Kidney epithelial cell (primary cell): ENCODE measurements at regions not wholly inside any gene's neighbourhood (a gene's known extent, or its start where the extent isn't known, plus 50 kb on each side); places are given as distances from the start of the nearest gene placed in this dataset.

ENCODE experiments used
- DNase-seq: peaks from one replicate; pipeline ENCODE4 v3.0.0-alpha.2; 2010; ENCODE audit warnings: low read depth
- H3K27me3 ChIP-seq: 2 replicates; pipeline ENCODE4 v1.6.0; 2011; ENCODE audit warnings: low read length; ENCODE audit not compliant: control insufficient read depth, insufficient read depth
- H3K36me3 ChIP-seq: 2 replicates; pipeline ENCODE4 v1.5.1; 2011; ENCODE audit warnings: low read length; ENCODE audit not compliant: control insufficient read depth, insufficient read depth
- H3K4me3 ChIP-seq: 2 replicates; pipeline ENCODE4 v1.5.1; 2011; ENCODE audit warnings: low read depth, mild to moderate bottlenecking, control low read depth, low read length
- TF ChIP-seq, protein P1 (sequence below): IDR thresholded peaks from 2 replicates; pipeline ENCODE4 v1.5.1; 2011; ENCODE audit warnings: mild to moderate bottlenecking, moderate library complexity, low read length, control low read depth, inconsistent platforms; ENCODE audit not compliant: insufficient read depth, poor library complexity, severe bottlenecking

DNA sequence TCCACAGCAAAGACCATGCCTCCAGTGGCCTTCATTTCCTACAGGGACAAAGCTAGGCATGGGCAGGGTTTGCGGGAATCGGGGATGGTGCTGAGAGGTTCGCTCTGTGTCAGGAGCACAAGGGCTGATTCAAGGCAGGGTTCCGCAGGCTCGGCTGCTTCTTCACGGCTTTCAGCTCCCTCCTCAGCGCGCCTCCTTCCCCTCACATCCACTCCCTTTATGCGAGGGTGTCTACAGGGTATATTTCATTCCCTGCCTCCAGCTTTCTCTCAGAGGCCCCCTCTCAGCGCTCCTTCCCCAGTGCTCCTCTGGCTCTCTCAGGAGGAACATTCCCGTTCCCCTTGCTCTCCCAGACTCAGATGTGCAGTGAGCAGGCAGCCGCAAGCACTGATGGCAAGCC lies 78.7 kb upstream of the ASB18 start:
- DNase-seq = no peak
- no peak overlapping the region for H3K4me3 ChIP-seq
- TF ChIP-seq, protein P1, sequence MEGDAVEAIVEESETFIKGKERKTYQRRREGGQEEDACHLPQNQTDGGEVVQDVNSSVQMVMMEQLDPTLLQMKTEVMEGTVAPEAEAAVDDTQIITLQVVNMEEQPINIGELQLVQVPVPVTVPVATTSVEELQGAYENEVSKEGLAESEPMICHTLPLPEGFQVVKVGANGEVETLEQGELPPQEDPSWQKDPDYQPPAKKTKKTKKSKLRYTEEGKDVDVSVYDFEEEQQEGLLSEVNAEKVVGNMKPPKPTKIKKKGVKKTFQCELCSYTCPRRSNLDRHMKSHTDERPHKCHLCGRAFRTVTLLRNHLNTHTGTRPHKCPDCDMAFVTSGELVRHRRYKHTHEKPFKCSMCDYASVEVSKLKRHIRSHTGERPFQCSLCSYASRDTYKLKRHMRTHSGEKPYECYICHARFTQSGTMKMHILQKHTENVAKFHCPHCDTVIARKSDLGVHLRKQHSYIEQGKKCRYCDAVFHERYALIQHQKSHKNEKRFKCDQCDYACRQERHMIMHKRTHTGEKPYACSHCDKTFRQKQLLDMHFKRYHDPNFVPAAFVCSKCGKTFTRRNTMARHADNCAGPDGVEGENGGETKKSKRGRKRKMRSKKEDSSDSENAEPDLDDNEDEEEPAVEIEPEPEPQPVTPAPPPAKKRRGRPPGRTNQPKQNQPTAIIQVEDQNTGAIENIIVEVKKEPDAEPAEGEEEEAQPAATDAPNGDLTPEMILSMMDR = no peak

DNA sequence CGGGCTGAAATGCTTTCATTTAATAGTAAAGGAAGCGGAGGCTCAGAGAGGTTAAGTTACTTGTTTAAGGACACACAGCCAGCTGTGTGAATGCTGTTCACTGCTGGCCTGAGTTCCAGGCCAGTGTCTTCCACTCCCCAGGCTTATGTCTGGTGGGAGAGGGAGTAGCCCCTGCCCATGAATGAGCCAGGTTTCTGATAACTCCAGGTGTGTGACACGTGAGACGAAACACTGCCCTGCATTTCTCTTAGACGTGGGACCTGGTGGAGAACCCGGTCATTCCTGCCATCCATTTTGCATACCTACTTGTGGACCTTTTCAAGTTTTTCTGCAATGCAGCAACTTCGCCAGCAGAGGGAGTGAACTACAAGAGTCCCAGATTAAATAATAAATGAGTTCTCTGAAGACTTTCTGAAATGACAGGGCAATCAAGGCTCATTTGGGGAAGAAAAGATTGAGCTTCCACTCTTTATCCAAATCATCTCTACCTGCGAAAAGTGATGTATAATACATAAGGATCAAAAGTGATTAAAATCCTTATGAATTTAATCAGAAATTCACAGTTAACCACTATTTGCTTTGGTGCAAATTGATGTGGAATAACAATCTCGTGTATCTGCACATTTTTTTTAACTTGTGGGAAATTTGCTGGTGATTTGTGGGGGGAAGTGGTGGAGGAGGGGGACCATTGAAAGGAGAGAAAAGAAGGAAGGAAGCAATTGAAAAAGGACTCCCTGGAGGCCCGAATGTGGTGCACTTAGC lies 79.4 kb upstream of the ASB18 start:
- Histone ChIP-seq H3K4me3 (no peak overlapping the region), H3K27me3 (no peaks in the 10 kb centered on the region), H3K36me3 (no peaks in the 10 kb centered on the region)
- DNase-seq = peak; percentile 41
- TF ChIP-seq, protein P1 = peak; percentile 79

More for the DNA sequence above, 78.7 kb upstream of the ASB18 start:
- Histone ChIP-seq H3K36me3 (no peaks in the 10 kb centered on the region), H3K27me3 (no peaks in the 10 kb centered on the region)

DNA sequence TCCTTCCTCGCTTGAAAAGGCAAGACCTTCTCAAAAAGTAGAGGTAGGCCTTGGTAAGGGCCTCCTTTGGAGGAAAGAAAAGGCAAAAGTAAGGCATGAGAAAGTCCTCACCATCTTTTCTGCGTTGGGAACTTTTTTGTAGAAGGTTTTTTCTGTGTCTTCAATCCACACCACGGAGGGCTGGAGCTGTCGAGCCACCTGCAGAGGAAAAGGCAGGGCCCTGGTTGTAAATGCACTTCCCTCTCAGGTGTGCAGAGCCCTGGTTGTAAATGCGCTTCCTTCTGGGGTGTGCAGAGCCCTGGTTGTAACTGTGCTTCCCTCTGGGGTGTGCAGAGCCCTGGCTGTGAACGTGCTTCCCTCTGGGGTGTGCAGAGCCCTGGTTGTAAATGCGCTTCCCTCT lies 80.2 kb upstream of the ASB18 start:
- DNase-seq = no peak
- TF ChIP-seq, protein P1 = no peak
- Histone ChIP-seq H3K27me3 (no peaks in the 10 kb centered on the region), H3K36me3 (no peaks in the 10 kb centered on the region), H3K4me3 (no peak overlapping the region)

DNA sequence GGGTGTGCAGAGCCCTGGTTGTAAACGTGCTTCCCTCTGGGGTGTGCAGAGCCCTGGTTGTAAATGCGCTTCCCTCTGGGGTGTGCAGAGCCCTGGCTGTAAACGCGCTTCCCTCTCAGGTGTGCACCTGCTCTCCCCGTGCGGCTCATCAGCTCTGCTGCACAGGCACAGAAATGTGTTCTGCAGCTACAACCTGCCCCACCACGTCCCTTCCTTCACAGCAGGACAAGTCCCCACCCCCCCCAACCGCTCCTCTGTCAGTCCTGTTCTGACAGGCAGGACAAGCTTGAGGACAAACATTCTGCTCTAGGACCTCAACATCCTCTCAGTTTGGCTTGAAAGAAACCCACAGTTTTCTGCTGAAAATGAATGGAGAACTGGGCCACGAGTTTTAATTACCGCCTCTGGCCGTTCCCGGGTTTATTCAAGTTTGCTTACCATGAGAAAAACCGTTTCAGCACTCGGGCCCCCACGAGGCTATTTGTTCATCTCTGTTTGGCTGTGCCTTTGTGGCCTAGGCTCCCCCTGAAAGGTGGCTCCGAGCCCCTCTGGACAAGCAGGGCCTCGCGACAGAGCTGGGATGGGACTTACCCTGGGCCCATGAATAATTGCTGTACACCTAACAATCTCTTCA lies 81.0 kb upstream of the ASB18 start:
- H3K27me3 ChIP-seq = no peaks in the 10 kb centered on the region

DNA sequence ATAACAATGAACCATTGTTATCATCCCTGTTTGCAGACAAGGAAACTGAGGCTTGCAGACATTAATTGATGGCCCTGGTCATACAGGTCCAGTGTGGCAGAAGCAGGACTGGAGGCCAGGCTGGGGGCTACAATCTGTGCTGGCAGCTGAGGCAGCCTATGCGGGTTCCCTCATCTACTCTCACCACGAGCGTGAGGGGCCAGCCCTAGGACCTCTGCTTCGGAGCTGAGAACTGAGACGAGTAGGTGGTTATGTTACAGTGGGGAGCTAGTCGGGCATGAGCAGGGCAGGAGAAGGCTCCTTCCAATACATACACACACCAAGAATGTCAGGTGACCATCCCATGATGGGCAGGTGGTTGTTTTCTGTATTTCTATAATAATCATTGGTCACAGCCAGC lies 82.2 kb upstream of the ASB18 start:
- Histone ChIP-seq H3K4me3 (no peak overlapping the region), H3K27me3 (no peaks in the 10 kb centered on the region), H3K36me3 (no peaks in the 10 kb centered on the region)
- no peak for DNase-seq
- TF ChIP-seq, protein P1 = no peak

More for the DNA sequence above, 81.0 kb upstream of the ASB18 start:
- H3K36me3 ChIP-seq = no peaks in the 10 kb centered on the region
- DNase-seq = no peak
- no peak overlapping the region for H3K4me3 ChIP-seq
- TF ChIP-seq, protein P1 = no peak

DNA sequence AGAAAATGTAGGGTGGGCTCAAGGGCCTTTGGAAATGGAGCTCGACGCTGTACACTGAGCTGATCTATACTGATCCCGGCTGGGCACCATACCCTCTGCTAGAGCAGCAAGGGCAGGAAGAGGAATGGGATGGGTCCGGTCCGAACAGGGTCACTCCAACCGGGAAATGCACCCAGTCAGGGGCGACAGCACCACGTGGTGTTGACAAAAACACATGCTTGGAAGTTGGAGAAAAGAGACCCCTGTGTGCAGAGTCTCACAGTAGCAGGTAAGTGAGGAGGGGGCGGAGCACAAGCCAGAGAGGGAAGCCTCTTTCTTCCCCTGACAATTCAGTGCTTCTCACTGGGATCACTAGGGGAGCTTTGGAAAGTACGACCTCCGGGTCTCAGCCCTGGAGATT lies 84.1 kb upstream of the ASB18 start:
- H3K4me3 ChIP-seq = no peak overlapping the region
- TF ChIP-seq, protein P1 = no peak
- H3K27me3 ChIP-seq = no peaks in the 10 kb centered on the region
- DNase-seq = no peak
- H3K36me3 ChIP-seq = no peaks in the 10 kb centered on the region
